ENCODE measurements at regions not wholly inside any gene's neighbourhood (a gene's known extent, or its start where the extent isn't known, plus 50 kb on each side); places are given as distances from the start of the nearest gene placed in this dataset.
"Not testable (repeated sequence)": the region's sequence is repeated elsewhere in the genome, so short reads cannot be mapped to it uniquely, and the experiment has no call there.

DNA sequence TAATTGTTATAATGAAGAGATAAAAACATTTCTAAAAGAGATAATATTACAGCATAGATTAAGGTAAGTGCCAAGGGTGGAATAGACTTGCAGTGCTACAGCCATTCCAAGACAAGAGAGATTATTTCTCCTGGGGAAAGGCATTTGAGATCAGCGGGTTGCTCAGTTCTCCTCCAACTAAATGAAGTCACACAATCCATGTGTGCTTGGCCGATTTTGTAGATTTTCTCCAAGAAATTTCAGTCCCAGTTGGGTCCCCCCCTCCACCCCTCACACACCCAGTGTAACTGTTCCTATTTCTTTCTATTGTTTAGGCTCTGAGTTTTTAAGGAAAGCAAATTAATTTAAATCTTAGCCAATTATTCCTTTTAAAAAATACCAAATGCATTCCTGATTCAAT is 315.1 kb downstream of the GOLGA6L6 start:
- H3K4me3 ChIP-seq (ENCODE audit: low read length in 2 of 2); H3K27ac ChIP-seq (ENCODE audit: low read depth in 1 of 2, low read length in 2 of 2); DNase-seq; H3K9me3 ChIP-seq (ENCODE audit: control insufficient read depth, low read length); intact Hi-C loops (cut with DNase I); H3K27me3 ChIP-seq (ENCODE audit: control insufficient read depth in 1 of 2, insufficient read depth in 2 of 2, low read length in 1 of 2); H3K4me1 ChIP-seq (ENCODE audit: control insufficient read depth in 1 of 2, insufficient read depth in 2 of 2, low read length in 2 of 2); H3K36me3 ChIP-seq (ENCODE audit: control insufficient read depth in 1 of 2, insufficient read depth in 2 of 2, low read length in 1 of 2); ATAC-seq (ENCODE audit: low FRiP score): not testable (repeated sequence)
- WGBS, 2 donors = 33 to 64% methylated on average over 2 of the region's 2 CpGs

DNA sequence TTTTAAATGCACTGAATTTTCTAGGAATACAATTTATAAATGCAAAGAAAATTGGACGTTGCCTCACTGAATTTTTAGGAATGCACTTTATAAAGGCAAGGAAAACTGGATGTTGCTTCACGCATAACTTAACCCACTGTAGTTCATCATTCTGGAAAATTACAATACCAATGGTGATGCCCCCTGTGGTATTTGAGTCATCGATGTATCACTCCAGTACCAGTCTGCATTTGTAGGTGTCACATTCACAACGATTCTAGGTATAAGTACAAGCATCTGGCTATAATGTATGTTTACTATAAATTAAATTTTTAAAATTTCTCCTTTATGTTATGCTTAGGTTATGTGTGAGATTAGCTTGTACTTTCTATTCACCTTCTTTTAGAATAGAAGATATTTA is 320.5 kb downstream of the GOLGA6L6 start:
- 59 to 60% methylated on average over 4 of the region's 4 CpGs for WGBS, 2 donors
- H3K27me3 ChIP-seq (ENCODE audit: control insufficient read depth in 1 of 2, insufficient read depth in 2 of 2, low read length in 1 of 2); DNase-seq; H3K9me3 ChIP-seq (ENCODE audit: control insufficient read depth, low read length); H3K27ac ChIP-seq (ENCODE audit: low read depth in 1 of 2, low read length in 2 of 2); H3K4me3 ChIP-seq (ENCODE audit: low read length in 2 of 2); H3K36me3 ChIP-seq (ENCODE audit: control insufficient read depth in 1 of 2, insufficient read depth in 2 of 2, low read length in 1 of 2); H3K4me1 ChIP-seq (ENCODE audit: control insufficient read depth in 1 of 2, insufficient read depth in 2 of 2, low read length in 2 of 2); intact Hi-C loops (cut with DNase I); ATAC-seq (ENCODE audit: low FRiP score): not testable (repeated sequence)

DNA sequence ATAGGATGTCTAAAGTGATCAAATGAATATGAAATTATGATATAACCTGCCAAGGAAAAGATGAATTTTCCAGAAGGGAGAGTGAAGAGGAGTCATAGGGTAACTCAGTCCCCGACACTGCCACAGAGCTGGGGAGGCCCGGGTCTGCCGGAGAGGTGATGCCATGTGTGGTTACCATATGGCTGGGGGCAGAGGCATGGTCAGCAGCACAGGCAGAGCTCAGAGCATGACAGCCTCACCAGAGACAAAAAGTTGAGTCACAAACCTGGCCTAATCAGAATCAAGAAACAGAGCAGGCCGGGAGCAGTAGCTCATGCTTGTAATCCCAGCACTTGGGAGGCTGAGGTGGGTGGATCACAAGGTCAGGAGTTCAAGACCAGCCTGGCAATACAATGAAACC is 322.4 kb downstream of the GOLGA6L6 start:
- H3K36me3 ChIP-seq (ENCODE audit: control insufficient read depth in 1 of 2, insufficient read depth in 2 of 2, low read length in 1 of 2); H3K9me3 ChIP-seq (ENCODE audit: control insufficient read depth, low read length); H3K27me3 ChIP-seq (ENCODE audit: control insufficient read depth in 1 of 2, insufficient read depth in 2 of 2, low read length in 1 of 2); DNase-seq; H3K27ac ChIP-seq (ENCODE audit: low read depth in 1 of 2, low read length in 2 of 2); H3K4me3 ChIP-seq (ENCODE audit: low read length in 2 of 2); H3K4me1 ChIP-seq (ENCODE audit: control insufficient read depth in 1 of 2, insufficient read depth in 2 of 2, low read length in 2 of 2); ATAC-seq (ENCODE audit: low FRiP score); intact Hi-C loops (cut with DNase I): not testable (repeated sequence)
- 78 to 85% methylated on average over 4 of the region's 4 CpGs for WGBS, 2 donors

DNA sequence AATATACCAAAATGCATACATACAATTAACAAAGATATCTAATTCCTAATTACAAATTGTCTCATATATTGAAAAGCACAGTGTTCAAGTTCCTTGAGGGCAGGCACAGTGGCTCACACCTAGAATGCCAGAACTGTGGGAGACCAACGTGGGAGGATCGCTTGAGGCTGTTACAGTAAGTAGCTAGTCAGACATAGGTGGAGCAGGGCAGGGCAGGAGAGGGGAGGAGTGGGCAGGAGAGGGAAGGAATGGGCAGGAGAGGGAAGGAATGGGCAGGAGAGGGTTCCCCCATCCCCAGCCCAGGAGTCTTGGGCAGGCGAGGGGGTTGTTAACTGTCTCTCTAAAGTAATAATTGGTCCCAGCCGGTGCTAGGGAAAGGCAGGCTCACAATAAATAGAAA is 325.9 kb downstream of the GOLGA6L6 start:
- H3K4me3 ChIP-seq (ENCODE audit: low read length in 2 of 2); DNase-seq; ATAC-seq (ENCODE audit: low FRiP score); H3K27ac ChIP-seq (ENCODE audit: low read depth in 1 of 2, low read length in 2 of 2); H3K36me3 ChIP-seq (ENCODE audit: control insufficient read depth in 1 of 2, insufficient read depth in 2 of 2, low read length in 1 of 2); H3K9me3 ChIP-seq (ENCODE audit: control insufficient read depth, low read length); H3K27me3 ChIP-seq (ENCODE audit: control insufficient read depth in 1 of 2, insufficient read depth in 2 of 2, low read length in 1 of 2); H3K4me1 ChIP-seq (ENCODE audit: control insufficient read depth in 1 of 2, insufficient read depth in 2 of 2, low read length in 2 of 2); intact Hi-C loops (cut with DNase I): not testable (repeated sequence)
- WGBS, 2 donors = 55 to 60% methylated on average over 4 of the region's 4 CpGs

DNA sequence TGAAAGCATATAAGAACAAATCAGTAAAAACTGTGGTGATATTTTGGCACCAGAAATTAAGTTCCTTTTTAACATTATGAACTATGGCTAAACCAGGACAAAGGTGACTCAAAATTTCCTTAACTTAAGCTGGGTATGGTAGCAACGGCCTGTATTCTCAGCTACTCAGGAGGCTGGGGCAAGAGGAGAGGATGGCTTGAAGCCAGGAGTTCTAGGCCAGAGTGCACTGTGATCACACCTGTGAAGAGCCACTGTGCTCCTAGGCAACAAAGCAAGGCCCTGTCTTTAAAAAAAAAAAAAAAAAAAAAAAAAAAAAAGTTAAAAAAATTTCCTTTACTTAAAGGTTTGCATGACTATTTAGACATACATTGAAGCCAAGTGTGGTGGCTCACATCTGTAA is 327.5 kb downstream of the GOLGA6L6 start:
- H3K36me3 ChIP-seq (ENCODE audit: control insufficient read depth in 1 of 2, insufficient read depth in 2 of 2, low read length in 1 of 2); H3K27ac ChIP-seq (ENCODE audit: low read depth in 1 of 2, low read length in 2 of 2); H3K27me3 ChIP-seq (ENCODE audit: control insufficient read depth in 1 of 2, insufficient read depth in 2 of 2, low read length in 1 of 2); H3K4me1 ChIP-seq (ENCODE audit: control insufficient read depth in 1 of 2, insufficient read depth in 2 of 2, low read length in 2 of 2); DNase-seq; intact Hi-C loops (cut with DNase I); H3K9me3 ChIP-seq (ENCODE audit: control insufficient read depth, low read length); ATAC-seq (ENCODE audit: low FRiP score); H3K4me3 ChIP-seq (ENCODE audit: low read length in 2 of 2): not testable (repeated sequence)
- WGBS, 2 donors = 53 to 60% methylated on average over 1 of the region's 1 CpG

DNA sequence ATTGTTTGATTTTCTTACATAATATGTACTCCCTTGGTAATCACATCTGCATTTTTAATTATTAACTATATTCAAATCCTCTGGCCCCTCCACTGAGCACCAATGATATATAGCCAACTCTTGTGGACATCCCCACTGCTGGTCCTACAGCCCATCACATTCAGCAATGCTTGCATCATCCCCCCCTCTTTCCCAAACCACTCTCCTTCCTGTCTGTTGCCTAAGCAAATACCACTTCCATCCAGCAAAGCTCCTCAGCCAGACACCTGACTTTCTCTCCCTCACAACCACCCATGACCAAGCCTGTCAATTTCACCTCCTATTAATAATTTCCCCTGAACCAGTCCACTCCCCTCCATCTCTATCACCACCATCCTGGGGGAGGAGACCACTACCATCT is 330.1 kb downstream of the GOLGA6L6 start:
- H3K4me3 ChIP-seq (ENCODE audit: low read length in 2 of 2); H3K27ac ChIP-seq (ENCODE audit: low read depth in 1 of 2, low read length in 2 of 2); ATAC-seq (ENCODE audit: low FRiP score); H3K4me1 ChIP-seq (ENCODE audit: control insufficient read depth in 1 of 2, insufficient read depth in 2 of 2, low read length in 2 of 2); H3K9me3 ChIP-seq (ENCODE audit: control insufficient read depth, low read length); DNase-seq; H3K36me3 ChIP-seq (ENCODE audit: control insufficient read depth in 1 of 2, insufficient read depth in 2 of 2, low read length in 1 of 2); intact Hi-C loops (cut with DNase I); H3K27me3 ChIP-seq (ENCODE audit: control insufficient read depth in 1 of 2, insufficient read depth in 2 of 2, low read length in 1 of 2): not testable (repeated sequence)

DNA sequence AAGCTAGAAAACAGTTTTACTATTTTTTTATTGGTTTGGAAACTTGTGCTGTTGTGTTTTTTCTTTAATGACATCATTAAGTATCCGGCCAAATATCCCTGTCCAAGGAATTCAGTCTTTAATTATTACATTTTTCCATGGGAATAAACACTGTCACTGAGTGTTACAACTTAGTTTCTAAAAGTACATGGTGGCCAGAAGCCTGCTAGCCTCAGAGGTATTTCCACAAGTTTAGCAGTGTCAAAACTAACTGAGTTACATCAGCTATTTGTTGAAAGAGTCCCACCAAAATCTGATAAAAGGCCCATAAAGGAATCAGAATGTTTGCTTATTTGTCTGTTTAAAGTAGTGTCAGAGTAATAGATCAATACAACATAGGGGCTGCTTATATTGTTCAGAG is 331.6 kb downstream of the GOLGA6L6 start:
- H3K27ac ChIP-seq (ENCODE audit: low read depth in 1 of 2, low read length in 2 of 2); H3K4me3 ChIP-seq (ENCODE audit: low read length in 2 of 2); H3K4me1 ChIP-seq (ENCODE audit: control insufficient read depth in 1 of 2, insufficient read depth in 2 of 2, low read length in 2 of 2); H3K9me3 ChIP-seq (ENCODE audit: control insufficient read depth, low read length); DNase-seq; ATAC-seq (ENCODE audit: low FRiP score); H3K36me3 ChIP-seq (ENCODE audit: control insufficient read depth in 1 of 2, insufficient read depth in 2 of 2, low read length in 1 of 2); H3K27me3 ChIP-seq (ENCODE audit: control insufficient read depth in 1 of 2, insufficient read depth in 2 of 2, low read length in 1 of 2); intact Hi-C loops (cut with DNase I): not testable (repeated sequence)
- 44 to 52% methylated on average over 1 of the region's 1 CpG for WGBS, 2 donors

DNA sequence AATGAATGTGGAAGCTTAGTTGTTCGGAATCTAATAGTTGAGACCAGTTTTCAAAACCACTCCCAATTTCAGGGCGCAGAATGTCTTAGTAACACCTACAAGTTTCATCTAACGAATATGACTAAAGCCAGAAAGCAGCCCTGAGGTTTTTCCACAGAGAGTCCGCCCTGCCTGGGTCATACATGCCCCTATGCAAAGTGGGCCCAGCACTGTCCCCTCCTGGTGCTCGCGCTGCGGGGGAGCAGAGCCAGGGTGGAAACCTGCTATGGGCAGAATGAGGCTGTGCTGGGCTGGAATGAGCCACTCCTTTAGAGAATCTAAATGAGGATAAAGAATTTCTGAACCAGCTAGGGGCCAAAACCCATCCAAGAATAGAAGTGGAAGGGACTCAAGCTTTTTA is 334.0 kb downstream of the GOLGA6L6 start:
- H3K4me1 ChIP-seq (ENCODE audit: control insufficient read depth in 1 of 2, insufficient read depth in 2 of 2, low read length in 2 of 2); DNase-seq; ATAC-seq (ENCODE audit: low FRiP score); H3K9me3 ChIP-seq (ENCODE audit: control insufficient read depth, low read length); H3K36me3 ChIP-seq (ENCODE audit: control insufficient read depth in 1 of 2, insufficient read depth in 2 of 2, low read length in 1 of 2); H3K27ac ChIP-seq (ENCODE audit: low read depth in 1 of 2, low read length in 2 of 2); H3K27me3 ChIP-seq (ENCODE audit: control insufficient read depth in 1 of 2, insufficient read depth in 2 of 2, low read length in 1 of 2); H3K4me3 ChIP-seq (ENCODE audit: low read length in 2 of 2); intact Hi-C loops (cut with DNase I): not testable (repeated sequence)
- 78 to 80% methylated on average over 7 of the region's 7 CpGs for WGBS, 2 donors

DNA sequence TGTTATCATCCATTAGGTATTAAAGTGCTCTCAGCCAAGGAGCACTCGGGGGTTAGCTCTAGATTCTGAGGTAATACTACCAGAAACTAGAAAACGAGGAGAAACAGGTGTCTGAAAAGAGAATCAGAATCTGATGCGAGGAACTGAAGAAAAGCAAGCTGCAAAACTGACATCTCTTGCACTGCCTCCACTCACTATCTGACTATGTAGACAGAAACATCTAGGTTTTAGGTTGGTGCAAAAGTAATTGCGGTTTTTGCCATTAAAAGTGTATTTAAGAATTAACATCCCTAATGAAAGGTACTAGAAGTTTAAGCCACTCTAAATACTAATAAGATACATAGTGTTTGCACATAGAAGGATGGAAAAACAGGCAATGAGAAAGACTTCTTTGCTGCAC is 334.4 kb downstream of the GOLGA6L6 start:
- H3K36me3 ChIP-seq (ENCODE audit: control insufficient read depth in 1 of 2, insufficient read depth in 2 of 2, low read length in 1 of 2); ATAC-seq (ENCODE audit: low FRiP score); H3K9me3 ChIP-seq (ENCODE audit: control insufficient read depth, low read length); DNase-seq; H3K27ac ChIP-seq (ENCODE audit: low read depth in 1 of 2, low read length in 2 of 2); H3K4me3 ChIP-seq (ENCODE audit: low read length in 2 of 2); H3K4me1 ChIP-seq (ENCODE audit: control insufficient read depth in 1 of 2, insufficient read depth in 2 of 2, low read length in 2 of 2); H3K27me3 ChIP-seq (ENCODE audit: control insufficient read depth in 1 of 2, insufficient read depth in 2 of 2, low read length in 1 of 2); intact Hi-C loops (cut with DNase I): not testable (repeated sequence)
- WGBS, 2 donors = 55 to 61% methylated on average over 3 of the region's 4 CpGs

All from aorta (tissue), 5 donors.